Tibial artery (tissue), 4 donors: ENCODE measurements at regions not wholly inside any gene's neighbourhood (a gene's known extent, or its start where the extent isn't known, plus 50 kb on each side); places are given as distances from the start of the nearest gene placed in this dataset.

ENCODE experiments used
- DNase-seq, 2 donors: peaks; one replicate each; pipeline ENCODE4 v3.0.0-alpha.2; 2019
- H3K27ac ChIP-seq, 2 donors: fragments of 200-600 bp; sonication (generic) in 1 of 2; 1 replicate in 1 of 2; 2 replicates in 1 of 2; pipeline ENCODE4 v1.5.1; 2018 to 2019; ENCODE audit warnings: mild to moderate bottlenecking in 1 of 2
- H3K27me3 ChIP-seq, 2 donors: fragments of 200-600 bp; sonication (generic) in 1 of 2; one replicate each; pipeline versions ENCODE4 v1.5.1 to v1.6.0; 2016 to 2019
- H3K36me3 ChIP-seq, 3 donors: fragments of 200-600 bp; sonication (generic) in 2 of 3; one replicate each; pipeline ENCODE4 v1.5.1; 2016 to 2019; ENCODE audit warnings: mild to moderate bottlenecking in 2 of 3
- H3K4me1 ChIP-seq, 4 donors: fragments of 200-600 bp; sonication (generic) in 2 of 4; 1 replicate in 3 of 4; 2 replicates in 1 of 4; pipeline ENCODE4 v1.5.1; 2016 to 2019
- H3K4me3 ChIP-seq, 2 donors: fragments of 200-600 bp; sonication (generic) in 1 of 2; 1 replicate in 1 of 2; 2 replicates in 1 of 2; pipeline ENCODE4 v1.5.1; 2018 to 2019; ENCODE audit warnings: mild to moderate bottlenecking in 2 of 2
- H3K9me3 ChIP-seq, 3 donors: fragments of 200-600 bp; sonication (generic) in 1 of 3; one replicate each; pipeline ENCODE4 v1.5.1; 2016 to 2019
- CTCF ChIP-seq, 2 experiments: fragments of 200-600 bp in 1 of 2; fragments of 450-650 bp in 1 of 2; IDR thresholded peaks; one replicate each; pipeline ENCODE4 v1.5.1; 2017 to 2019; ENCODE audit warnings: antibody characterized with exemption in 2 of 2, mild to moderate bottlenecking in 1 of 2, moderate library complexity in 1 of 2
- intact Hi-C: fragments of 100-400 bp; cut with DNase I; formaldehyde crosslinking; loops from one replicate; pipeline ENCODE4 v1.15.0; 2023; ENCODE audit warnings: low total_unique reads

GRCh38 chrY:7273587-7274203 lies 362.1 kb upstream of the AMELY start:
- H3K9me3 ChIP-seq: no peaks in the 10 kb centered on the region
- intact Hi-C loops: no loop called here
- H3K36me3 ChIP-seq: no peaks in the 10 kb centered on the region
- H3K27ac ChIP-seq: peak overlapping the region; percentile 79 to 81
- no peaks in the 10 kb centered on the region for H3K27me3 ChIP-seq
- peak overlapping the region; percentile 59 to 66 for H3K4me3 ChIP-seq
- no peak for TF ChIP-seq CTCF (IDR thresholded peaks at IDR 0.05)
- peak; percentile 77 to 83 for DNase-seq
- H3K4me1 ChIP-seq: peaks cover 0 to 15% (median 0%) of the 10 kb centered on the region in 4 donors

DNA sequence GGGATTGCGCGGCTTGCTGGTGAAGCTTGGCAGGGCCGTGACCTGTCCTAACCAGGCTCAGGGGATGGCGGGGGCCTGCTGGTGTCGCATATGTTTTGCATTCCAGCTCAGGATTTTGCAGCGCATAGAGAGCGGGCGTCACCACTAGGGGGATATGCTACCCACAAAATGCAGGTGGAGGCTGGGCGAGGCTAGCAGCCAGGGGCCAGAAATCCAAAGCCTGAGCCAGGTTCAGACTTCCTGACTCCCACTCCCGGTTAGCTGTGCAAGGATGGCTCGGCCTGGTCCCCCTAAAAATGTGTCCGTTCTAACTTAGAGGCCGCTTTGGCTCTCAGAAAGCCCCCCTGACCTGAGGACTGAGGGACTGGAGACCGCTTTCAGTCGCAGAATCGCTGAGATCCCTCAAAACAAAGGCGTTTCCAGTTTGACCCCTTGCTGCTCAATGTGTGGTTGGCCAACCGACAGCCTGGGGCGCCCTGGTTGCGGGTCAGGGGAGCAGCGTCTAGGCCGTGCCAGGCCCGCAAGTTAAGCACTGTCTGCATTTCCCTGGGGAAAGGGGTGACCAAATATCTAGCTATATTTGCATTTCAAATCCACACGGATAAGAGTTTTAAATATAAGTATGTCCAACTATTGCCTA lies 361.1 kb upstream of the AMELY start:
- peak; percentile 42 to 69 for DNase-seq
- H3K4me1 ChIP-seq: peaks cover 0 to 15% (median 0%) of the 10 kb centered on the region in 4 donors
- H3K36me3 ChIP-seq: no peaks in the 10 kb centered on the region
- intact Hi-C loops: no loop called here
- peak; percentile 37 to 39 for TF ChIP-seq CTCF (IDR thresholded peaks at IDR 0.05)
- peak overlapping the region; percentile 79 to 81 for H3K27ac ChIP-seq
- no peaks in the 10 kb centered on the region for H3K9me3 ChIP-seq
- peak overlapping the region; percentile 59 to 66 for H3K4me3 ChIP-seq
- H3K27me3 ChIP-seq: no peaks in the 10 kb centered on the region

- Histone ChIP-seq H3K9me3 (no peaks in the 10 kb centered on the region), H3K4me1 (no peaks in the 10 kb centered on the region), H3K27me3 (no peaks in the 10 kb centered on the region), H3K36me3 (no peaks in the 10 kb centered on the region), H3K27ac (no peak overlapping the region), H3K4me3 (no peak overlapping the region)
- intact Hi-C loops: no loop called here
- DNase-seq: no peak
- TF ChIP-seq CTCF (IDR thresholded peaks at IDR 0.05): no peak
These were observed 352.2 kb upstream of the AMELY start for GRCh38 chrY:7263773-7264172.

DNA sequence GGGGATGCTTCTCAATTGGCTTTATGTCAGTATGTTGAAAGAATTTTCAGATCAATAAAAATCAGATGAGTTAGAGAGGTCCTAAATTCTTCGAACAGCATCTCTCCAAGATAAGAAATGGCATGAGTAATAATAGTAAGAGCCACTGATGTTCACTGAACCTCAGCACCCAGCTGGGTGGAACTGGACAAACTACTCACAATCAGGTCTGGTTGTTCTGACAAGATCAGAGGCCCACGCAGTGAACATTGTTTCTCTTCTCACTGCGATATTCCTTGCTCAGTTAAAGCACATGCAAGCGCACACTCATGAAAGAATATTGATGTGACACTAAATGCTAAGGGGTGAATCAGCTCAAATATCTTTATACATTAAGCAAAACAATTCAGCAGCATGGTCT lies 351.0 kb upstream of the AMELY start:
- Histone ChIP-seq H3K4me1 (no peaks in the 10 kb centered on the region), H3K4me3 (no peak overlapping the region), H3K36me3 (no peaks in the 10 kb centered on the region), H3K9me3 (no peaks in the 10 kb centered on the region), H3K27ac (no peak overlapping the region), H3K27me3 (no peaks in the 10 kb centered on the region)
- no peak for TF ChIP-seq CTCF (IDR thresholded peaks at IDR 0.05)
- intact Hi-C loops: no loop called here
- no peak for DNase-seq

- TF ChIP-seq CTCF (IDR thresholded peaks at IDR 0.05): no peak
- Histone ChIP-seq H3K4me3 (no peak overlapping the region), H3K36me3 (no peaks in the 10 kb centered on the region)
These were observed 349.7 kb upstream of the AMELY start for GRCh38 chrY:7261254-7261653.

More at GRCh38 chrY:7261254-7261653, 349.7 kb upstream of the AMELY start:
- Histone ChIP-seq H3K4me1 (no peaks in the 10 kb centered on the region), H3K9me3 (no peaks in the 10 kb centered on the region), H3K27me3 (no peaks in the 10 kb centered on the region), H3K27ac (no peak overlapping the region)
- intact Hi-C loops: no loop called here
- DNase-seq: no peak
